Colonic mucosa (tissue), 4 donors: ENCODE measurements at regions not wholly inside any gene's neighbourhood (a gene's known extent, or its start where the extent isn't known, plus 50 kb on each side); places are given as distances from the start of the nearest gene placed in this dataset.

Source experiments
- DNase-seq: peaks from one replicate; pipeline ENCODE4 v3.0.0-alpha.2; 2020
- H3K27ac ChIP-seq: fragments of 200-600 bp; one replicate; pipeline ENCODE4 v1.8.0; 2021
- H3K27me3 ChIP-seq: fragments of 200-600 bp; one replicate; pipeline ENCODE4 v1.8.0; 2021
- H3K36me3 ChIP-seq: fragments of 200-600 bp; one replicate; pipeline ENCODE4 v1.8.0; 2021
- H3K4me1 ChIP-seq: fragments of 200-600 bp; one replicate; pipeline ENCODE4 v1.8.0; 2021; ENCODE audit warnings: mild to moderate bottlenecking
- H3K4me3 ChIP-seq: fragments of 200-600 bp; one replicate; pipeline ENCODE4 v1.8.0; 2021
- H3K9ac ChIP-seq, 2 donors: one replicate each; pipeline ENCODE4 v1.7.0; 2013; ENCODE audit warnings: control low read depth in 2 of 2, low read depth in 2 of 2, low read length in 2 of 2
- H3K9me3 ChIP-seq: fragments of 200-600 bp; one replicate; pipeline ENCODE4 v1.8.0; 2021
- CTCF ChIP-seq: fragments of 200-600 bp; IDR thresholded peaks from one replicate; pipeline ENCODE4 v1.8.0; 2022; ENCODE audit warnings: antibody characterized with exemption, mild to moderate bottlenecking
- intact Hi-C: fragments of 100-400 bp; cut with DNase I; formaldehyde crosslinking; loops from one replicate; pipeline ENCODE4 v1.14.1; 2022
- donor health status: healthy.
- donor health status: DM: no; HTN: no; CAD: no.
- donor health status: DM: no; HTN: no; CAD: no.

DNA sequence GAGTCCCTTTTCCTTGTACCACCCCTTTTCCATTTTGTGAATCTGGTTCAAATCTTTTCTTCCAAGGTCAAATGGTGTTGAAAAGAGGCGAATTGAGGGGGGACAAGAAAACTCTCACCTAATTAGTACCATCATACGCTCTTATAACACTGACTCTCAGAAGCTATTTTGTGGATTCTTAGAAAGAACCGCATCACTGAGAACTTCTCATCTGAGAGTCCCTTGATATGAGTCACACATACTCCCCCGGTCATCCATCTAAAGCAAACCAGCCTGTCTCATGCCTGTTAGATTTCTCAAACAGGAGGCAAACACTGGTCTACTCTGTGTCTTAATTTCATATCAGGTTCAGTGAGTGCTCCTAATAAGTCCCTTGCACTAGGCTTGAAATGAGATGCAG lies 76.5 kb upstream of the SPRED1 start:
- no peak overlapping the region for H3K9ac ChIP-seq
- no peaks in the 10 kb centered on the region for H3K9me3 ChIP-seq

DNA sequence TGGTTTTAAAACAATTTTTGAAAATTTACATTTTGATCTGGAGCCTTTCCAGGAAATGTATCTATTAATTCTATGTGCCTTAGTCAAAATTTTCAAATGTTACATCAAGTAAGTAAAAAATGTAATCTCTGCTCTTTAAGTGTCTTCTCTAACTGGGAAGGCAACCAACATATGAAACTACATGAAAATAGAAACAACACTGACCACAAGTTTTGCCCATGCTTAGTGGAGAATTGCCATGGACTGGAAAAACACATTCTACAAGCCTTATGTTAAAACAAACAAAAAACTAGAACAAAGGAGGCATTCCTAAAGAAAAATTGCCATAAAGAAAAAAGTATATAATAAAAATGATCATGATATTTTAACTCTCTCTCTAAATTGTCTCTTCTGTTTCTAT lies 75.9 kb upstream of the SPRED1 start:
- no peaks in the 10 kb centered on the region for H3K36me3 ChIP-seq
- no peaks in the 10 kb centered on the region for H3K4me1 ChIP-seq
- no peak overlapping the region for H3K4me3 ChIP-seq
- no peaks in the 10 kb centered on the region for H3K27me3 ChIP-seq
- DNase-seq = no peak
- TF ChIP-seq CTCF = no peak
- H3K27ac ChIP-seq = no peak overlapping the region
- intact Hi-C loops = no loop called here
- no peaks in the 10 kb centered on the region for H3K9me3 ChIP-seq
- H3K9ac ChIP-seq = no peak overlapping the region

More for the DNA sequence above, 76.5 kb upstream of the SPRED1 start:
- no peak overlapping the region for H3K27ac ChIP-seq
- intact Hi-C loops = no loop called here
- H3K36me3 ChIP-seq = no peaks in the 10 kb centered on the region
- H3K4me3 ChIP-seq = no peak overlapping the region
- H3K27me3 ChIP-seq = no peaks in the 10 kb centered on the region
- no peak for DNase-seq
- no peaks in the 10 kb centered on the region for H3K4me1 ChIP-seq
- no peak for TF ChIP-seq CTCF

GRCh38 chr15:38182900-38183299 lies 69.7 kb upstream of the SPRED1 start:
- no peak for TF ChIP-seq CTCF
- no peak for DNase-seq
- no peaks in the 10 kb centered on the region for H3K4me1 ChIP-seq
- H3K9ac ChIP-seq = no peak overlapping the region
- H3K27me3 ChIP-seq = no peaks in the 10 kb centered on the region
- no peaks in the 10 kb centered on the region for H3K9me3 ChIP-seq
- H3K36me3 ChIP-seq = no peaks in the 10 kb centered on the region
- intact Hi-C loops = no loop called here
- no peak overlapping the region for H3K27ac ChIP-seq
- H3K4me3 ChIP-seq = no peak overlapping the region

DNA sequence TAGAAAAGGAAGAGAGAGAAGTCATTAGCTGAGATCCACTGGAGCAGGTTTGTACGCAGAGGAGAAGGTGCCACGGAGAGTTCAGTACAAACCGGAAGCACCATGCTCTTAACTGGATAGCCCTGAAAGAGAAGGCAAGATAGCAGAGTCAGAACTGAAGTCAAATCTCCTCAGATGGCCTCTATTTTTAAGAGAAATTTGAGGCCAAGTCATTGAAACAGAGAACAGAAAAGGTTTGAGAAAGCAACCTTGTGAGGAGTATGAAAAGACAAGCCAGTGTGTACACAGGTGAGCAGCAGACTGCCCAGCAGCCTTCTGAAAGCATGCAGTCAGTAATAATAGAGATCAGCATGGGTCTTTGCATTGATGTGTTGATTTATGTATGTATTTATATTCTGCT lies 66.1 kb upstream of the SPRED1 start:
- Histone ChIP-seq H3K4me1 (no peaks in the 10 kb centered on the region), H3K9me3 (no peaks in the 10 kb centered on the region), H3K36me3 (no peaks in the 10 kb centered on the region), H3K27me3 (no peaks in the 10 kb centered on the region), H3K27ac (no peak overlapping the region), H3K9ac (no peak overlapping the region), H3K4me3 (no peak overlapping the region)
- intact Hi-C loops = no loop called here
- no peak for TF ChIP-seq CTCF
- DNase-seq = no peak

DNA sequence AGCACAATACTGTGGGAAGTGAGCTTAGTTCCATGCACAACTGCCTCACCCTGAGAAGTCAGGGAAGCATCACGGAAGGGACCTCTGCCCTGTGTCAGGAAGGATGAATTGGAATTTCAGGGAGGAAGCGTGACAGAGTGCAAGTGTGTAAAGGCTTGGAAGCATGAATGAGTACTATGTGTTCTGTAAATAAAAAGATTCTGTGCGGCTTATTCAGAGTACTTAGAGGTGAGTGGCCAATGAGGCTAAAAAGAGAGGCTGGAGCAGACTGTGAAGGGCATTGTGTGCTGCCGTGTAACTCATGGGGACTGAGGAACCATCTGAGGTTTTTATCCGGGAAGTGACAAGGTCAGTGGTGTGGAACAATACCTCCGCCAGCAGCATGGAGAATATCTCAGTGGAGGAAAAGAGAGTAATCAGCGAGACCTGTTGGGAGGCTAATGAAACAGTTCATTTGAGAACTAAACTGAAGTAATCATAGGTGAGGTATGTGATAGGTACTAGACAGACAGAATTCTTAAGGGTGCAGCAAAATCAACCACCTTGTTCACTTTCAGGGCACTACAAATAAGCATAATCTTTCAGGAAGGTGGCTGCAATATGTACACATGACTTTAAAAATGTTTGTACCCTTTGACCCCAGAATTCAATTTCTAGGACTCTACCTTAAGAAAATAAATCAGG lies 64.9 kb upstream of the SPRED1 start:
- no peak for TF ChIP-seq CTCF
- intact Hi-C loops = no loop called here

More for the DNA sequence above, 64.9 kb upstream of the SPRED1 start:
- H3K4me3 ChIP-seq = no peak overlapping the region
- H3K27ac ChIP-seq = no peak overlapping the region
- no peaks in the 10 kb centered on the region for H3K36me3 ChIP-seq
- no peak overlapping the region for H3K9ac ChIP-seq
- H3K27me3 ChIP-seq = no peaks in the 10 kb centered on the region
- no peak for DNase-seq
- no peaks in the 10 kb centered on the region for H3K9me3 ChIP-seq
- H3K4me1 ChIP-seq = no peaks in the 10 kb centered on the region
